BE2C (cell line): ENCODE measurements at regions not wholly inside any gene's neighbourhood (a gene's known extent, or its start where the extent isn't known, plus 50 kb on each side); places are given as distances from the start of the nearest gene placed in this dataset.

Source experiments
- DNase-seq: peaks from one replicate; pipeline ENCODE4 v3.0.0-alpha.2; 2020
- H3K27me3 ChIP-seq: fragments of 250-450 bp; sonication (Bioruptor Pico); 2 replicates; pipeline ENCODE4 v1.5.1; 2020; ENCODE audit warnings: mild to moderate bottlenecking
- H3K36me3 ChIP-seq: fragments of 250-450 bp; sonication (Bioruptor Pico); 2 replicates; pipeline ENCODE4 v1.5.1; 2020; ENCODE audit warnings: mild to moderate bottlenecking
- H3K4me1 ChIP-seq: fragments of 250-450 bp; sonication (Bioruptor Pico); 2 replicates; pipeline ENCODE4 v1.5.1; 2020
- H3K4me3 ChIP-seq: 2 replicates; pipeline ENCODE4 v1.5.1; 2011; ENCODE audit warnings: low read depth, low read length
- H3K9me3 ChIP-seq: fragments of 250-450 bp; sonication (Bioruptor Pico); 2 replicates; pipeline ENCODE4 v1.5.1; 2020
- TF ChIP-seq, protein P1 (sequence below): IDR thresholded peaks from 2 replicates; pipeline ENCODE4 v1.5.1; 2012; ENCODE audit warnings: mild to moderate bottlenecking, low read depth, low read length

DNA sequence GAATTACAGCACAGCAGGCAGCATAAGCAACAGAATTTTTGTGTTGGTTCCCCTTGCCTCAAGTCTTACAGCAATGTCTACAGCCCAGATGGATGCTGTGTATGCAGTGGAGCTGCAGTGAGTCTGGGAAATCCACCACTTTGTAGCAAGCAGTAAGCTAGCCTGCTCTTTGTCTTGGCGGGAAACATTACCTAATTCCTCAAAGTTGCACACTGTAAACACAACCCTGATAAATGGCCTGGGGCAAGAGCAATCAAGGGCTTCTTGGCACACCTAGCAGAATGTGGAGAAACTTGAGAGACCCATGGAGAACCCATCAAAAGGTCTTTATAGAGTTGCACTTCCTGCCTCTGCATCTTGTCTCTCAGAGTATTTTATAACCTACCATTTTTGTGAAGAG is 102.0 kb upstream of the FOXP2 start:
- TF ChIP-seq, protein P1, sequence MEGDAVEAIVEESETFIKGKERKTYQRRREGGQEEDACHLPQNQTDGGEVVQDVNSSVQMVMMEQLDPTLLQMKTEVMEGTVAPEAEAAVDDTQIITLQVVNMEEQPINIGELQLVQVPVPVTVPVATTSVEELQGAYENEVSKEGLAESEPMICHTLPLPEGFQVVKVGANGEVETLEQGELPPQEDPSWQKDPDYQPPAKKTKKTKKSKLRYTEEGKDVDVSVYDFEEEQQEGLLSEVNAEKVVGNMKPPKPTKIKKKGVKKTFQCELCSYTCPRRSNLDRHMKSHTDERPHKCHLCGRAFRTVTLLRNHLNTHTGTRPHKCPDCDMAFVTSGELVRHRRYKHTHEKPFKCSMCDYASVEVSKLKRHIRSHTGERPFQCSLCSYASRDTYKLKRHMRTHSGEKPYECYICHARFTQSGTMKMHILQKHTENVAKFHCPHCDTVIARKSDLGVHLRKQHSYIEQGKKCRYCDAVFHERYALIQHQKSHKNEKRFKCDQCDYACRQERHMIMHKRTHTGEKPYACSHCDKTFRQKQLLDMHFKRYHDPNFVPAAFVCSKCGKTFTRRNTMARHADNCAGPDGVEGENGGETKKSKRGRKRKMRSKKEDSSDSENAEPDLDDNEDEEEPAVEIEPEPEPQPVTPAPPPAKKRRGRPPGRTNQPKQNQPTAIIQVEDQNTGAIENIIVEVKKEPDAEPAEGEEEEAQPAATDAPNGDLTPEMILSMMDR, result no peak
- Histone ChIP-seq H3K4me1 (no peaks in the 10 kb centered on the region), H3K36me3 (no peaks in the 10 kb centered on the region), H3K9me3 (no peaks in the 10 kb centered on the region), H3K27me3 (no peaks in the 10 kb centered on the region), H3K4me3 (no peak overlapping the region)
- no peak for DNase-seq

DNA sequence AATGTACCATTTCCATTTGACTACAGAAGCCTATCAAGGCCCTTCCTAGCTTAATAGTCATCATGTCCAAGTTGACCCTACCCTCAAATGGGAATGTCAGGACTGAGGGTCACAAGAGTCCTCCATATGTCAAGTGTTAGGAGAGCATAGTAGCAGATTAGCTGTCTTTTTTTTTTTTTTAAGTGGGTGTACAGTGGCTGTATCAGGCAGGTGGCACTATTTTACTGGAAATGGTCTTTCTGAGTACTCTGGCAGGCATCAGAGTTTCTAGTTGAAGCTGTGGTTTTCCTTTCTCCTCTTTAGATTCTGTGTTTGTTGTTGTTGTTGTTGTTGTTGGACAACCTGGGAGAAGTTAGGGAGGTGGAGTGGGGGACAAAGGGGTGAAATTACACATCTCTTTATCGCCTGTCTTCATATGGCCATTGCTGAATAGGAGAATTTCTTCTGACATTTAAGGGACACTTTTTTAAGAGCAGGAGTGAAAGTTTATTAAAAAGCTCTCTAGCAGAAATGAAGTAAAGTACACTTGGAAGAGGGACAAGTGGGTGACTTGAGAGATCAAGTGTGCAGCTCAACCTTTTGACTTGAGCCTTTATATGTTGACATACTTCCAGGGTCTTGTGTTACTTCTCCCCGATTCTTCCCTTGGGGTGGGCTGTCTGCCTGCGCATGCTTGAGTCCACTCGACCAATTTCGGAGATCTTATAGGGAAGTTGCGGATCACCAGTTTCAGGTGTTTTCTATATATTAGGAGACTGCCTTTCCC is 104.1 kb upstream of the FOXP2 start:
- no peaks in the 10 kb centered on the region for H3K27me3 ChIP-seq
- TF ChIP-seq, protein P1, result no peak
- DNase-seq, result no peak
- H3K36me3 ChIP-seq, result no peaks in the 10 kb centered on the region
- H3K4me3 ChIP-seq, result no peak overlapping the region
- no peaks in the 10 kb centered on the region for H3K9me3 ChIP-seq
- no peaks in the 10 kb centered on the region for H3K4me1 ChIP-seq

DNA sequence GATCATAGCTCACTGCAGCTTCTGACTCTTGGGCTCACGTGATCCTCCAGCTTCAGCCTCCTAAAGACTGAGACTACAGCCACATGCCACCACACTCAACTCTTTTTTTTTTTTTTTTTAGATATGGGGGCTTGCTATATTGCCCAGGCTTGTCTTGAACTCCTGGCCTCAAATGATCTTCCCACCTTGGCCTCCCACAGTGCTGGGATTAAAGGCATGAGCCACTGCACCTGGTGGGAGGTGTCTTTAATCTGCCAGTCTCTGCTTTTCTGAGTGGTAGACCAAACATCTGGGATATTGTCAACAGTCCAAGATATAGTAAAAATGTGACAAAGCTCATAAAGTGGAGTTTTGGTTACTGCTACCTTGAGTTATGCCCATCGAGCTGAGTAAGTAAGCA is 104.9 kb upstream of the FOXP2 start:
- TF ChIP-seq, protein P1, result no peak
- H3K27me3 ChIP-seq, result no peaks in the 10 kb centered on the region
- no peaks in the 10 kb centered on the region for H3K4me1 ChIP-seq
- no peak overlapping the region for H3K4me3 ChIP-seq
- DNase-seq, result no peak
- no peaks in the 10 kb centered on the region for H3K36me3 ChIP-seq
- H3K9me3 ChIP-seq, result no peaks in the 10 kb centered on the region

DNA sequence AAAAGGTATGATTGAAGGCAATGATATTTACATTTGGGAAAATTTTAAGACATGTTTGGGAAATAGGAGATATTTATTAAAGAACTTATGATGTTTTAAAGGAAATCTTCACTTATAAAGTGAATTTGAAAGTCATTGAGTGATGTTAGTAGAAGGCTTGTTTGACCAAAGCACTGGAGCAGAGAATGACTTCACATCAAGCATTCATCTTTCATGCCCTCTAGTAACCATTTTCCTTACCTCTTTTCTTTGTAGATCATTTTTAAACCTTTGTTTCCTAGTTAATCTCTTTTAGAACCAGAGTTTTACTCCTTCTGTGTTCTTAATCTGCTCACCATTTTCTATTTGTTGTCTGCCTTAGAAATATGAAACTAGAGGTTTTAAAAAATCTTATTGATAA is 111.3 kb upstream of the FOXP2 start:
- Histone ChIP-seq H3K27me3 (no peaks in the 10 kb centered on the region), H3K9me3 (no peaks in the 10 kb centered on the region), H3K36me3 (no peaks in the 10 kb centered on the region), H3K4me1 (no peaks in the 10 kb centered on the region), H3K4me3 (no peak overlapping the region)
- TF ChIP-seq, protein P1, result no peak
- no peak for DNase-seq

DNA sequence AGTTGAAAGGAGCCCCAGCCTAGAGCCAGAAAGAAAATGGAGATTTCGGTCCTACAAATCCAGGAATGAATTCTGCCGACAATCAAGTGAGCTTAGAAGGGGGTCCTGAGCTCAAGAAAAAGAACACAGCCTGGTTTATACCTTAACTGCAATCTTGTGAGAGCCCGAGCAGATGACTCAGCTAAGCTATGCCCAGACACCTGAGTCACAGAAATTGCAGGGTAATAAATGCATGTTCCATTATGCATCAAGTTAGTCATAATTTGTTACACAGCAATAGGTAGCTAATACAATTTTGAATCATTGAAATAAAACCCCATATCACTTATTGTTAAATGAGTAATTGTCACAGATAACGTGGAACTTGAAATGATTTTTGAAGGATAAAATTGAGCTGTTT is 111.8 kb upstream of the FOXP2 start:
- no peaks in the 10 kb centered on the region for H3K27me3 ChIP-seq
- no peaks in the 10 kb centered on the region for H3K4me1 ChIP-seq
- H3K9me3 ChIP-seq, result no peaks in the 10 kb centered on the region
- TF ChIP-seq, protein P1, result no peak
- H3K4me3 ChIP-seq, result no peak overlapping the region
- no peaks in the 10 kb centered on the region for H3K36me3 ChIP-seq
- DNase-seq, result no peak

DNA sequence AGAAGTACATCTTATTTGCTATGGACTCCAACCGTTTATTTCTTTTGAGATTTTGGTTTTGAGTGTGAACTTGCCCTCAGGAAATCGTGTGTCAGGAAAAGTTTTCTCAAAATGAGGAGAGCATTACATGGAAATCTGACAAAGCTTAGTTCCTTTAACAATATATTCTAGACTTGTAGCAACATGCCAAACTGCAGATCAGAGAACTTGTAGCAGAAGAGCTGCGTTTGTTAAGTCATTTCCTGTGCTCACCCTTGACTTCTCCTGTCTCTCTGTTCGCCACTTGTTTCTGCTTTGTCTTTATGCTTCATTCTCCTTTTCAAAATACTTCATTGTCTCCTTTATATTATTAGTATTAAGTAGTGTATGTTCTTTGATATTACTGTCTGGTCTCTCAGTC is 116.6 kb upstream of the FOXP2 start:
- TF ChIP-seq, protein P1, result no peak

More for the DNA sequence above, 116.6 kb upstream of the FOXP2 start:
- no peak overlapping the region for H3K4me3 ChIP-seq
- no peaks in the 10 kb centered on the region for H3K36me3 ChIP-seq
- H3K4me1 ChIP-seq, result no peaks in the 10 kb centered on the region
- DNase-seq, result no peak
- H3K27me3 ChIP-seq, result no peaks in the 10 kb centered on the region
- H3K9me3 ChIP-seq, result no peaks in the 10 kb centered on the region
